ENCODE measurements at regions not wholly inside any gene's neighbourhood (a gene's known extent, or its start where the extent isn't known, plus 50 kb on each side); places are given as distances from the start of the nearest gene placed in this dataset.

DNA sequence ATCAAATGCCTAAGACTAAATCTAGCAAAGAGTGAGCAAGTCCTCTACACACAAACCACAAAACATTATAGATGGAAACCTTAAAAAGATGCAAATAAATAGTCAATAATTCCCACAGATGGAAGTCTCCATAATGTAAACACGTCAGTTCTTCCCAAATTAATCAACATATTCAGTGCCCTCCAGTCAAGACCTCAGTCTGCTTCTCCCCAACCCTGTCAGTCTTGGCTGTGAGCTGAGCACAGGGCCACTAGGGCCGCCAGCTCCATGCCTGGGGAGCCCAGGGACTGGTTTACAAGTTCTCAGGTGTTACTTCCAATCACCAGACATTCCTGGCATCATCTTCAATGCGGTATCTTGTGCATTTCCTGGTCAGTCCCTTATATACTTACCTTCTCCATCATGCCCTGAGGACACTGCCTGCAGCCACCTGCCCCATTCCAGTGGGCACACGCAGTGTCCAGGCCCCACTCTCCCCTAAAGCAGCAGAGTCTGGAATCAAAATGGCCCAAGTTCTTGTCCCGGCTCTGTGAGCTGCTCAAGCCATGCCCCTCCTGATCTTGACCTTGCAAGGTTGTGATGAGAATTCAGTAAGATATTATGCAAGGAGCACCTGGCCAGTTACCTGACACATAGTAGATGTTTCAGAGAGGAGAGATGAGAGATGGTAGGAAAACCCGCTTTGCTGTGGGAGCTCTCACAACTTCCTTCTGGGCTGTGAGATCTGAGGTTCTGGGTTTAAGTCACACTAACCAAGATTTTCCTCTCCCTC lies 207.9 kb upstream of the RAB6C start:
- no peak for DNase-seq (ENCODE audit: low read depth in 2 of 2)

- DNase-seq (ENCODE audit: low read depth in 2 of 2), result no peak
Measured at GRCh38 chr2:129772190-129772579, 207.3 kb upstream of the RAB6C start.

DNA sequence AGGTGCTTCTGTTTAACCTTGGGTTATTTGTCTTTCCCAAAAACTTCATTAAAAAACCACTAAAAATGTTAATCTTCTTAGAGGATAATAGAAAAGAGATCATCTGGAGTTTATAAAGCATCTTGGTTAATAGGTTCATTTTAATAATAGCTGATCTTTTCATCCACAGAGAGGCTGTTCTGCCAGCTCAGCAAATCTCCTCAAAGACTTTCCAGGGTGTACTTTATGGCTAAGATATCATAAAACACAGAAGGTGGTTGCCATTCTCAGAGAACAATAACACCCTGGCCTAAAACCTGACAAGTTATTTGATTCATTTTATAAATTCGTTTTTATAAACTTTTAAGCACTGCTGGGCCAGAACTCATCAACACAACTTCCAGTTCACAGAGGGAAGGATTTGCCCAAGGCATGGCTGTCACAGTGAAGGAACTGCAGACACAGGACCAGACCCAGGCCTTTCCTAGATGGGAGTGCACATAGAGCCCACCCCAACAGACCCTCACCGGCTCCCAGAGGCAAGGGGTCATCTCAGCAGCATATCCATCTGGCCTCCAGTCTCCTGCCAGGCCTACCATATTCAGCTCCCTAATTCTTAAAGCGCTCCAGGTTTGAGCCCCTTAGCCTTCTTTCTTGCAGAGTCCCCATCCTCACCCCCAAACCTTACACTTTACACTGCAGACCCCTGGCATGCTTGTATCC lies 203.4 kb upstream of the RAB6C start:
- no peak for DNase-seq (ENCODE audit: low read depth in 2 of 2)

- no peak for DNase-seq (ENCODE audit: low read depth in 2 of 2)
Measured at GRCh38 chr2:129777146-129777545, 202.3 kb upstream of the RAB6C start.

DNA sequence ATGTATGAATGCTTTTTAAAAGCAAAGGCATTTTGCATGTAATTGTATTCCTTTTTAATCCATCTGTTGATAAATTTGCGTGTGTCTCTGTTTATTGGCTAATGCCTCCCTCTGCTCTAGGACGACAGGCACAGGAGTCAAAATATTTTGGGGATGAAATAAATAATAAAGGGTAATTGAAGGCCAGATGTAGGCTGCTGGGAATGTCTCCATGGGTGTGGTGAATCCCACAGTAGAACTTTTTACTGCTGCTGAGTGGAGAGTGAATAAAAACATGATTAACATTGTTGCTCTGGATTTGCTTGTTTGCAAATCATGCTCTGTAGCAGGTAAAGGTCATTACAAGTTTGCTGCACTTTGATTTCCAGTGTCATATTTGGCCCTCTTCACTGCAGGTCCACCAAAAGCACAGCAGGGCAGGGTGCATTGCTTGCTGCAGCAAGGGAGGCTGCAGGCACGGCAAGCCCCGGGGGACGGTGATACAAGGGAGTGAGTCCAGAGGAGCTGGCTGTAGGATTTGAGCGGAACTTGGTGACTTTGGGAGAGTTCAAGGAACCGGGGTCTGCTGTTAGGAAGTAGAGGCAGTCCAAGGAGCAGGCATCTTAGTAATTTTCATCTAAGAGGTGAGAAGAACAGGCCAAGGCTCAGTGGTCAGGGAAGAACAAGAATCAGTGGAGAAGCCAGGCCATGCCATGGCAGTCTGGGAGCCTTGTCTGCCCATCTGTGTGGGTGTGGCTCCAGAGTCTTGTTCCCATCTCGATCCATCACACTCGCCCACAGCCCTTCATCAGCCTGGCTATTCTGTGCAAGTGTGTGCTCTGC lies 201.5 kb upstream of the RAB6C start:
- DNase-seq (ENCODE audit: low read depth in 2 of 2), result no peak

DNA sequence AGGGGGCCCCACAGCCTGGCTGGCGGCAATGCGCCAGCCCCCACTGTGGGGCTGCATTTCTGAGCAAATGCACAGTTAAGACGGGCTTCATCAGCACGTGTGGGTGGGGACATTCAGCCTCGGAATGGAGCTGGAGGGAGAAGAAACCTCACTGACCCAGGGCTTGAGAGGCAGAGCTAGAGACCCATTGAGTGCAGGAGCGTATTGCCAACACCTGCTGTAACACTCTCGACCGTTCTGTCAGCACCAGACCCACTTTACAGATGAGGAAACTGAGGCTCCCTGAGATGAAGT lies 200.9 kb upstream of the RAB6C start:
- no peak for DNase-seq (ENCODE audit: low read depth in 2 of 2)

DNA sequence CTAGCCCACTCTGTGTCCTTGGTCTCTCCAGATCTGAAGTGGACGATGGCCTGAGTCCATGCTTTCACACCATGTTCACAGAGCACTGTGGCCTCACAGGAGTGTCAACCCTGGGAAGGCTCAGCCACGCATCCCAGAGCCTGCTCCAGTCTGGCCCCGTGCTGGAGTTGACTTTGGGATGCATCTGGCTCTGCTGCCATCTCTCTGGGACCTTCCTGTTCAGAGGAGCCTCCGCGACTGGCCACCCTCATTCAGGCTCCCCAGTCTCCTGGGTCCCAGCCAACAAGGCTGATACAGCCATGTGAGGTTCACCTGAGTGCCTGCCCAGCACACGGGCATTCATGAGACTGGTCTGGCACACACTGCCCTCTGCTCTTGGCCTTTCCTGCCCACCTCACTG lies 199.7 kb upstream of the RAB6C start:
- no peak for DNase-seq (ENCODE audit: low read depth in 2 of 2)

GRCh38 chr2:129780316-129781270 lies 198.9 kb upstream of the RAB6C start:
- no peak for DNase-seq (ENCODE audit: low read depth in 2 of 2)

DNA sequence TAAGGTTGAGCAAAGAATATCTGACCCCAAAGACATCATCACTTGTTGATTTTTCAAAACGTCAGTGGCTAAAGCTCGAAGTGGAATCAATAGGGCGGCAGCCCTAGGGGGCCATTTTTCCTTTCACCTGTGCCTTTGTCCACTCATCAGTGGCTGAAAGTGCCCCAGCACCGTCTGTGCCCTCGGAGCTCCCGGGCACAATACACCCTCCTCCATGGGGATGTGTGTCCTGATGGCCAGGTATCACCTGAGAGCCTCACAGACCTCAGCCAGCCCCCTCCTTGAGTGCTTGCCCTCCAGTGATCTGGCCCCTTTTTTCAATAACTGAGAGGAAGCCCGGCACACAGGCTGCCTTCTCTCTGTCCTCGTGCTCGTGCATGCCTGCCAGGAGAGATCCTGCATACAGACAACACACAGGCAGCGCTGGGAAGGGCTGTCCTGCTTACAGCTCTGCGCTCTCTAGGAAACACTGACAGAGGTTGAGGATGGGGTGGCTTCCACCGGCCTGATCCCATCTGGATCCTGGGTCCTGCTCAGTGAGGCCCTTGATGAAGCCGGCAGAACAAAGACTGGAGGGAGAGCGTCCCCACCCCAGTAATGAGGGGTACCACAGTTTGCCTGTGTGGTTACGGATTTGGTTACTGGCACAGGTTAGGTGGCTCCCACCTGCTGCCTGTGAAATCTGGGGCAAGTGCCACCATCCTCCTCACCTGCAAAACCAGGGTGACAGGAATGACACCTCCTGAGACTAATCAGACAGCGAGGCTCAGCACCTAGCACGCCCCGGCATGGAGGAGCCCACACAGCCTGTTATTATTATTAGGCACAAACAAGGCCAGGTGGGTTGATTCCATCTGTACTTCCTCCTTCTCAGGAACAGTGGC lies 197.5 kb upstream of the RAB6C start:
- no peak for DNase-seq (ENCODE audit: low read depth in 2 of 2)

DNA sequence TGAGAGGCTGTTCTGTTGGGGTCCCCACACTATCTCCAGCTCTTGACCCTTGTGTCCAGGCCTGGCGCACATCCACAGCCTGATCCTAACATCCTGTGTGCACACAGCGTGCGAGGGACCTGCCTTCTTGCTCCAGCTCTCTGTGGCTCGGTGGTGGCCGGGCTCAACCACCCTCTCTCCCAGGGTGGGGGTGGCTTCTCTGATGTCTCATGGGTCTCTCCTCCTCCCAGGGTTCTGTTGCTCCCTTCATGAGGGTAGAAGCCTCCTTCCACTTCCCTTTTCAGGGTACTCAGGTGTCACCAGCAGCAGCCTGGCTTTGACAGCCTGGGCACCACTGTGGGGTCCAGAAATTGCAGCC lies 196.9 kb upstream of the RAB6C start:
- DNase-seq (ENCODE audit: low read depth in 2 of 2), result no peak

DNA sequence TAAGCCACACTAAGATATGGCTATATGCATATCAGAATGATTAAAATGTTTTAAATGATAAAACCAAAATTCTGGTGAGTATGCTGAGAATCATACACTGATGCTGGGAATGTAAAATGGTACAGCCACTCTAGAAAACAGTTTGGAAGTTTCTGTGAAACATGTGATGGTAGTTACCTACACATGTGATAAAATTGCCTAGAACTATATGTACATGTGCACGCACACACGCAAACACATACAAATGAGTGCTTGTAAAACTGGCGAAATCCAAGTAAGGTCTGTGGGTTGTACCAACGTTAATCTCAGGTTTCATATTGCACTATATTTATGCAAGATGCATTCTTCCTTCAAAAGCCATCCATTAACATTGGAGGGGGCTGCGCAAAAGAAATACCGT lies 195.0 kb upstream of the RAB6C start:
- DNase-seq (ENCODE audit: low read depth in 2 of 2), result no peak

GRCh38 chr2:129791712-129792111 lies 187.8 kb upstream of the RAB6C start:
- DNase-seq (ENCODE audit: low read depth in 2 of 2), result no peak

DNA sequence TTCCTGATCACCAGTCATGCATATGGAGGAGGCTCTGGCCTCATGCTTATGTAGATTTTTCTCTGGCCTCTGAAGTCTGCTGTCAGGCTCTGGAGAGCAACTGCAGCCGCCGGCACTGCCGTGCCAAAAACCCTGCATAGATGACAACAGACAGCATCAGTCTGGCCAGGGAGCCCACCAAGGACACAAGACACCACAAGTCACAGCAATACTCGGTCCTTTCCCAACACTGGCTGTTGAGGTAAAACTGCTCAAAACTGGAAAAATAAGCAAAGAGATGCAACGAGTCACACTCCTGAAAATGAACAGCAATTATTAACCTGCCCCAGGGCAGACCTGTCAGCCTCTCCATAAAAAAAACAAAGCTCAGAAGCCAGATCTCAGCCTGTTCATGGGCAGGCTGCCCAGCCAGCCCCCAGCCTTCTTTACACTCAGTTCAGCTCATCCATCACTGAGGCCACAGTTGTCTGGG lies 186.0 kb upstream of the RAB6C start:
- no peak for DNase-seq (ENCODE audit: low read depth in 2 of 2)

GRCh38 chr2:129794116-129794515 lies 185.3 kb upstream of the RAB6C start:
- no peak for DNase-seq (ENCODE audit: low read depth in 2 of 2)

DNA sequence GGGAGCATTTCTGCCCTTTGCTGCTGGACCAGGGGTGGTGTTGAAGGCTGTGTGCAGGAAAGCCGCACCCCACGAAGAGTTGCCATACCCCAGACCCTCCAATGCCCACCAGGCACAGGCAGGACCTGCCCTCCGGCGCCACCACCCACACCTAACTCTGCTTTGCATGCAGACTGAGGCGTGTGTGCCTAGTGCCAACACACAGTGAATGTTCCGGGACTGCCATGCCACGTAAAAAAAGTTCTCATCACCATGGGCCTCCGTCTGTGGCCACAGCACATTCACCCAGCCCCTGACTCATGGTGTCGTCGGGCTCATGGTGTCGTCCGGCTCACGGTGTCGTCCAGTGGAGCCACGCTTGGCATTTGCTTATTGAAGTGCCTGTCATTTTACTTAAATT lies 184.9 kb upstream of the RAB6C start:
- DNase-seq (ENCODE audit: low read depth in 2 of 2), result no peak

GRCh38 chr2:129796225-129796624 lies 183.2 kb upstream of the RAB6C start:
- no peak for DNase-seq (ENCODE audit: low read depth in 2 of 2)

GRCh38 chr2:129796801-129797488 lies 182.5 kb upstream of the RAB6C start:
- no peak for DNase-seq (ENCODE audit: low read depth in 2 of 2)

DNA sequence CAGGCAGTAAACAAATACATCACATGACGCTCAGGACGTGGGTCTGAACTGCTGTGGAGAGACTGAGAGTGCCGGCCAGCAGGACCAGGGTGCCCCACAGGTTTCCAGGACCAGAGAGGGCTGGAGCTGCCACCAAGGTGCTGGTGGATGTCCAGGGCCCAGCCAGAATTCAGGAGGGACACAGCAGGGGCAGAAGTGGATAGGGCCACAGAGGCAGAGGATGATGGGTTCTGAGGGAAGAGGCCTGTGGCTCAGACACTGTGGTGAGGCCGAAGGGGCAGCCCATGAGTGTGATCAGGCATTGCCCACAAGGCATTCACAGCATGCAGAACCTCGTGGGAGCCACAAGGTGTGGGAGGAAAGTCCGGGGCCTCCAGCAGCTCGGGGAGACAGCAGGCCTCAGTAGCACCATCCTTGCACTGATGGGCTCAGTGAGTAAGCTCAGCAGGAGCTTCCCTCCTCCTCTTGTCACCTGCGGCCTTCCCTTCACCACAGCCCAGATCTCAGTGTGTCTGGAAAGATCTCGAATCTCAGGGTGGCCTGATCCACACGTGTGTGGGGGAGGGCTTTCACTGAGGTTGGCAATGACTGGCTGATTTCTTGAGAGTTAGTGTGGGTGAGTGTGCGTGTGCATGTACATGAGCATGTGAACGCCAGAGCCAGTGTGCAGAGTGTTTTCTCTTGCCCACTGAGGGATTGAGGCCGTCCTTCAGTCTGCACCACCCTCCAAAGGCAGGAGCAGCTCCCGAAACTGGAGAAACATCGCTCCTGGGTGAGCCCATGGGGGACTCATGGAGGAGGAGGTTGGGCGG lies 181.8 kb upstream of the RAB6C start:
- DNase-seq (ENCODE audit: low read depth in 2 of 2), result no peak

DNA sequence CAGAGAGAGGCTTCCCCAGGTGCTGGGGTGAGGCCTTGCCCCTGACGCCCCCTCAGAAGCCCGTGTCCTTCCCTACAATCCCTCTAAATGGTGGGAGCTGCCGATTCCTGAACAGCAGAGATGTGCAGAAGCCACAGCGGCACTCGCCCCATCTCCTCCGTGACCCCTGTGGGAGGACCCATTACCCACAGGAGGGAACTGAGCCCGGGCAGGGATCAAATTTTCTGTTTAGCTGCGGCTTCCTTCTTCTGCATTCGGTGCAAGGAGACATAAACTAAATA lies 181.2 kb upstream of the RAB6C start:
- no peak for DNase-seq (ENCODE audit: low read depth in 2 of 2)
